ENCODE measurements at regions not wholly inside any gene's neighbourhood (a gene's known extent, or its start where the extent isn't known, plus 50 kb on each side); places are given as distances from the start of the nearest gene placed in this dataset.
A peak's percentile ranks its signal among the peaks of the same experiment; 100 is the strongest.

- Histone ChIP-seq H3K4me3 (ENCODE audit: low read depth in 1 of 3, low read length in 3 of 3) (no peak overlapping the region), H3K36me3 (ENCODE audit: control insufficient read depth in 3 of 3, insufficient read depth in 2 of 3, low read depth in 1 of 3, low read length in 3 of 3) (no peaks in the 10 kb centered on the region), H3K9me3 (ENCODE audit: control insufficient read depth in 2 of 2, insufficient read depth in 1 of 2, low read depth in 1 of 2, low read length in 1 of 2) (peaks cover 0 to 6% of the 10 kb centered on the region in 2 donors), H3K4me1 (ENCODE audit: control insufficient read depth in 3 of 3, insufficient read depth in 2 of 3, low read depth in 1 of 3, low read length in 2 of 3) (no peaks in the 10 kb centered on the region), H3K27ac (ENCODE audit: low read depth in 1 of 3, low read length in 2 of 3) (no peak overlapping the region), H3K27me3 (ENCODE audit: control insufficient read depth in 3 of 3, insufficient read depth in 3 of 3, low read length in 3 of 3) (peaks cover 0 to 2% (median 0%) of the 10 kb centered on the region in 3 donors)
- WGBS, 3 donors: 80 to 87% (median 86%) methylated on average over 10 of the region's 10 CpGs
- no peak for FAIRE-seq
- no peak for DNase-seq
Observed at GRCh38 chr2:237195396-237196120, 109.9 kb downstream of the COPS8 start.

GRCh38 chr2:237196409-237196808, 110.7 kb downstream of the COPS8 start:
- Histone ChIP-seq H3K36me3 (ENCODE audit: control insufficient read depth in 3 of 3, insufficient read depth in 2 of 3, low read depth in 1 of 3, low read length in 3 of 3) (no peaks in the 10 kb centered on the region), H3K9me3 (ENCODE audit: control insufficient read depth in 2 of 2, insufficient read depth in 1 of 2, low read depth in 1 of 2, low read length in 1 of 2) (peaks cover 0 to 6% of the 10 kb centered on the region in 2 donors), H3K27me3 (ENCODE audit: control insufficient read depth in 3 of 3, insufficient read depth in 3 of 3, low read length in 3 of 3) (no peaks in the 10 kb centered on the region), H3K27ac (ENCODE audit: low read depth in 1 of 3, low read length in 2 of 3) (no peak overlapping the region), H3K4me3 (ENCODE audit: low read depth in 1 of 3, low read length in 3 of 3) (no peak overlapping the region), H3K4me1 (ENCODE audit: control insufficient read depth in 3 of 3, insufficient read depth in 2 of 3, low read depth in 1 of 3, low read length in 2 of 3) (peaks cover 0 to under 1% (median 0%) of the 10 kb centered on the region in 3 donors)
- WGBS, 3 donors: 59 to 86% (median 69%) methylated on average over 1 of the region's 1 CpG
- DNase-seq (no peak), FAIRE-seq (no peak)

- peaks cover 0 to 5% (median 0%) of the 10 kb centered on the region in 3 donors for H3K4me1 ChIP-seq (ENCODE audit: control insufficient read depth in 3 of 3, insufficient read depth in 2 of 3, low read depth in 1 of 3, low read length in 2 of 3)
- DNase-seq (no peak), FAIRE-seq (no peak)
- no peak overlapping the region for H3K27ac ChIP-seq (ENCODE audit: low read depth in 1 of 3, low read length in 2 of 3)
- WGBS, 3 donors: 81 to 83% (median 83%) methylated on average over 6 of the region's 6 CpGs
- no peaks in the 10 kb centered on the region for H3K36me3 ChIP-seq (ENCODE audit: control insufficient read depth in 3 of 3, insufficient read depth in 2 of 3, low read depth in 1 of 3, low read length in 3 of 3)
- H3K4me3 ChIP-seq (ENCODE audit: low read depth in 1 of 3, low read length in 3 of 3): no peak overlapping the region
- peaks cover 0 to 6% of the 10 kb centered on the region in 2 donors for H3K9me3 ChIP-seq (ENCODE audit: control insufficient read depth in 2 of 2, insufficient read depth in 1 of 2, low read depth in 1 of 2, low read length in 1 of 2)
- H3K27me3 ChIP-seq (ENCODE audit: control insufficient read depth in 3 of 3, insufficient read depth in 3 of 3, low read length in 3 of 3): no peaks in the 10 kb centered on the region
Observed at GRCh38 chr2:237196866-237197618, 111.4 kb downstream of the COPS8 start.

GRCh38 chr2:237198164-237198855, 112.6 kb downstream of the COPS8 start:
- Histone ChIP-seq H3K27me3 (ENCODE audit: control insufficient read depth in 3 of 3, insufficient read depth in 3 of 3, low read length in 3 of 3) (no peaks in the 10 kb centered on the region), H3K9me3 (ENCODE audit: control insufficient read depth in 2 of 2, insufficient read depth in 1 of 2, low read depth in 1 of 2, low read length in 1 of 2) (peaks cover 0 to 6% of the 10 kb centered on the region in 2 donors), H3K4me1 (ENCODE audit: control insufficient read depth in 3 of 3, insufficient read depth in 2 of 3, low read depth in 1 of 3, low read length in 2 of 3) (peaks cover 0 to 10% (median 0%) of the 10 kb centered on the region in 3 donors), H3K27ac (ENCODE audit: low read depth in 1 of 3, low read length in 2 of 3) (peak overlapping the region in 1 of 3 donors; percentile 12), H3K4me3 (ENCODE audit: low read depth in 1 of 3, low read length in 3 of 3) (no peak overlapping the region), H3K36me3 (ENCODE audit: control insufficient read depth in 3 of 3, insufficient read depth in 2 of 3, low read depth in 1 of 3, low read length in 3 of 3) (no peaks in the 10 kb centered on the region)
- no peak for DNase-seq
- 70 to 79% (median 77%) methylated on average over 2 of the region's 2 CpGs for WGBS, 3 donors
- no peak for FAIRE-seq

- Histone ChIP-seq H3K4me1 (ENCODE audit: control insufficient read depth in 3 of 3, insufficient read depth in 2 of 3, low read depth in 1 of 3, low read length in 2 of 3) (peaks cover 0 to 10% (median 0%) of the 10 kb centered on the region in 3 donors), H3K36me3 (ENCODE audit: control insufficient read depth in 3 of 3, insufficient read depth in 2 of 3, low read depth in 1 of 3, low read length in 3 of 3) (no peaks in the 10 kb centered on the region), H3K4me3 (ENCODE audit: low read depth in 1 of 3, low read length in 3 of 3) (no peak overlapping the region), H3K9me3 (ENCODE audit: control insufficient read depth in 2 of 2, insufficient read depth in 1 of 2, low read depth in 1 of 2, low read length in 1 of 2) (peaks cover 0 to 6% of the 10 kb centered on the region in 2 donors), H3K27ac (ENCODE audit: low read depth in 1 of 3, low read length in 2 of 3) (no peak overlapping the region), H3K27me3 (ENCODE audit: control insufficient read depth in 3 of 3, insufficient read depth in 3 of 3, low read length in 3 of 3) (no peaks in the 10 kb centered on the region)
- FAIRE-seq (no peak), DNase-seq (no peak)
- WGBS, 3 donors: 46 to 65% (median 63%) methylated on average over 1 of the region's 1 CpG
Observed at GRCh38 chr2:237199082-237199481, 113.4 kb downstream of the COPS8 start.

GRCh38 chr2:237199577-237199976, 113.9 kb downstream of the COPS8 start:
- H3K27ac ChIP-seq (ENCODE audit: low read depth in 1 of 3, low read length in 2 of 3): no peak overlapping the region
- FAIRE-seq (no peak), DNase-seq (no peak)
- peaks cover 0 to 10% (median 0%) of the 10 kb centered on the region in 3 donors for H3K4me1 ChIP-seq (ENCODE audit: control insufficient read depth in 3 of 3, insufficient read depth in 2 of 3, low read depth in 1 of 3, low read length in 2 of 3)
- H3K9me3 ChIP-seq (ENCODE audit: control insufficient read depth in 2 of 2, insufficient read depth in 1 of 2, low read depth in 1 of 2, low read length in 1 of 2): peaks cover 0 to 6% of the 10 kb centered on the region in 2 donors
- no peak overlapping the region for H3K4me3 ChIP-seq (ENCODE audit: low read depth in 1 of 3, low read length in 3 of 3)
- H3K36me3 ChIP-seq (ENCODE audit: control insufficient read depth in 3 of 3, insufficient read depth in 2 of 3, low read depth in 1 of 3, low read length in 3 of 3): no peaks in the 10 kb centered on the region
- WGBS, 3 donors: 88 to 95% (median 91%) methylated on average over 2 of the region's 2 CpGs
- H3K27me3 ChIP-seq (ENCODE audit: control insufficient read depth in 3 of 3, insufficient read depth in 3 of 3, low read length in 3 of 3): no peaks in the 10 kb centered on the region

GRCh38 chr2:237200462-237200861, 114.8 kb downstream of the COPS8 start:
- FAIRE-seq: no peak
- no peak overlapping the region for H3K4me3 ChIP-seq (ENCODE audit: low read depth in 1 of 3, low read length in 3 of 3)
- WGBS, 3 donors: 88 to 91% (median 89%) methylated on average over 7 of the region's 7 CpGs

More at GRCh38 chr2:237200462-237200861, 114.8 kb downstream of the COPS8 start:
- Histone ChIP-seq H3K4me1 (ENCODE audit: control insufficient read depth in 3 of 3, insufficient read depth in 2 of 3, low read depth in 1 of 3, low read length in 2 of 3) (peaks cover 0 to 10% (median 0%) of the 10 kb centered on the region in 3 donors), H3K36me3 (ENCODE audit: control insufficient read depth in 3 of 3, insufficient read depth in 2 of 3, low read depth in 1 of 3, low read length in 3 of 3) (no peaks in the 10 kb centered on the region), H3K27ac (ENCODE audit: low read depth in 1 of 3, low read length in 2 of 3) (no peak overlapping the region), H3K9me3 (ENCODE audit: control insufficient read depth in 2 of 2, insufficient read depth in 1 of 2, low read depth in 1 of 2, low read length in 1 of 2) (peaks cover 0 to 6% of the 10 kb centered on the region in 2 donors), H3K27me3 (ENCODE audit: control insufficient read depth in 3 of 3, insufficient read depth in 3 of 3, low read length in 3 of 3) (no peaks in the 10 kb centered on the region)
- no peak for DNase-seq

Data from small intestine (tissue), 7 donors.